Activated CD8-positive, alpha-beta memory T cell treated with anti-CD3 and anti-CD28 coated beads, Interleukin-2, amount 50 U/mL, for 24 hours (primary cell): ENCODE measurements at regions not wholly inside any gene's neighbourhood (a gene's known extent, or its start where the extent isn't known, plus 50 kb on each side); places are given as distances from the start of the nearest gene placed in this dataset.

Experiments used
- DNase-seq: peaks from one replicate; pipeline ENCODE4 v3.0.0-alpha.2; 2020; ENCODE audit errors: extremely low read depth

DNA sequence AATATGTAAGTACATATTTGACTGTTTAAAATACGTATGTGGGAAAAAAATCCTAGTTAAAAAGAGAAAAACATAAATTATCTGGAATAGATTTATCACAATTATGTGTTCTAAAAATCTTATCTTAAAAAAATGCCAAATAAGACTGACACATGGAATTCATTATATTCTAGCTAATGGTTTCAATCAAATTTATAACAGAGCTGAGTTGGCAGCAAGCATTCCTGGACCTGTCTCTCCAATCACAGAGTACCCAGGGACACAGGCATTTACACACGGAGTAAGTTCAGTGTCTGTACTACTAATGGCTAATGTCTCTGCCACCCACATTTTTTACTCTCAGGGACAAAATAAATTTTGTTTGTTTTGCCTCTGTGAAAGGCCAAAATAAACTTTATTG is 122.3 kb downstream of the RPS12 start:
- DNase-seq: no peak

DNA sequence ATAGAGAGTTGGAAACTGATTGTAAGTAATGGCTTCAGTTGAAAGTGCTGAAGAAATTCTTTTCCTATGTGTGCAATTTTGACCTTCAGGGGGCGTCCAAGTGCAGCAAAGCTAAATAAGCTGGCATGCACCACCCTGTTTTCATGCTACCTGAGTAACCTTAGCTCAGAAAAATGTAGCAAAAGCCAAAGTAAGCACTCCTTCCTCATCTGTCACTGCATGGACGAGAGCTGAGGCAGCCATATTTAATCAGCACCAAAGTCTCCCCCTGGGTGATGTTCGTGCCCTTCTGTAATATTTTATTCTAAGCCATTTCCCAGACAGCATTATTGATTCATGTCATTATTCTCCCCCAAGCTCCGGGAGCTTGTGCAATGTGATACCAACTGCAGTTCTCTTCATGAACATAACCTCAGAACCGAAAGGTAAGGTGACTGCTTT is 123.1 kb downstream of the RPS12 start:
- DNase-seq: no peak

DNA sequence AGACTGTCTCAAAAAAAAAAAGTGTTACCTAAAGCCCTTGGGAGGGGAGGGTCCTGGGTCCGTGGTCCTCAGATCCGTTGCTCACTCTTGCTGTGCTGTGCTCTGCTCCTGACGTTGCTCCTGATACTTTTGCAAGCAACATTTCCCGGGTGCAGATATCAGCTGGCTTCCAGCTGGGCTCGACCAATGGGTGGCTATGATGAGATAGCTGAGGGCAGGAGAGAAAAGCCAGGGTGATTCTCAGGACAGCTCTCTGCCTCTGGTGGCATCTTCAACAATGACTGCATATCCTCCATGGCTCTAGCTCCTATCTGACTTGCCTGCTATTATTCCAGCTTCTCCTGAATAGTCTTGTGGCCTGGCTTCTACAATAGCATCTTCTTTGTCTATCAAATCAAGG is 134.5 kb downstream of the RPS12 start:
- DNase-seq: no peak

DNA sequence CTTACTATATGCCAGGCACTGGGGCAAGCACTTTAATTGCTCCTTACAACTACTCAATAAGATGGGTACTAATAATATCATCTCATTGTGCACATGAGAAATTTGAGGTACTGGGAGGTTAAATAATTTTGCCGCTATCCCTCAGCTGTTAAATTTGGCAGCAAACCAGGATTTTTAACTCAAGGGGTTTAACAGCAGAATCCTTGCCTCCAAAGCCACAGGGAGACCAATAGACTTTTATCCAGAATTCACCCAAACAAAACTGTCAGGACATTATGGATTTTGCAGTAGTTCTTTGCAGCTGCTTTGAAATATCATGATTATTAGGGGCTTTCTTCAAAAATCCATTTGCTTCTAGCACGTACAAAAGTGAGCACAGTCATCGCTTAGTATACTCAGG is 136.2 kb downstream of the RPS12 start:
- DNase-seq: no peak

DNA sequence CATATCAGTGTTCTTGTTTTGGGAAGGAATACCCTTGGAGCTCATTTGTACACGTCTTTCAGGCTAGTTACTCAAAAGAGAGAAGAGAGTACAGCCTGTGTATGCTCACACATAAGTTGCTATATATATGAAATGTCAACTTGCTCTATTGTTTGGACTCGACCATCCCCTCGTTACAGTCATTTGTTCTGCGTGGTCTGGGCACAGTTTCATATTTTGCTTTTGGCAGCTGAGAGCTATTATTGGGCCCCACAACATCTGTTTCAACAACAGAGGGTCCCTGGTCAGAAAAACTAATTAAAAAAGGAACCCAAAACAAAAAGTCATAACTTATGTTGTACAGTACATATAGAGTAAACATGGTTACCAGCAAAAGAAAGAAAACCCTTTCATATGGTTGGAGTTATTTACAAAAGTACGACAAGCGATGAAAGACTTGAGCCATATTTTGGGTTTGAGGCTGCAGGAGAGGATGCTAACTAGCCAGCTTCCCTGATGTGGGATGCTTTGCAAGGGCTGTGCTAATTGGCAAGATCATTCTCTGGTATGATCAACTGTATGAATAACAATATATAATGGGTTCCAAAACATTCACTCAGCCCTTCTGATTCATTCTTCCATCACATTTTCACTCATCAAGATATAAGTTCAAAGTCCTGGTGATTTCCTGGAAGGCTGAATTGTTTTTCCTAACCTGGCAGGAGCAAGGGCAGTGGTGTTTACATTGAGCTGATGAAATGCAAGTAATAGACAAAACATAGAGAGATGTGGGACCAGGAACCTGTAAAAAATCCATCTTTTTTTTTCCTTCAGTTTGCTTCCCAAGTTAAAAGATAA is 137.9 kb downstream of the RPS12 start:
- no peak for DNase-seq

DNA sequence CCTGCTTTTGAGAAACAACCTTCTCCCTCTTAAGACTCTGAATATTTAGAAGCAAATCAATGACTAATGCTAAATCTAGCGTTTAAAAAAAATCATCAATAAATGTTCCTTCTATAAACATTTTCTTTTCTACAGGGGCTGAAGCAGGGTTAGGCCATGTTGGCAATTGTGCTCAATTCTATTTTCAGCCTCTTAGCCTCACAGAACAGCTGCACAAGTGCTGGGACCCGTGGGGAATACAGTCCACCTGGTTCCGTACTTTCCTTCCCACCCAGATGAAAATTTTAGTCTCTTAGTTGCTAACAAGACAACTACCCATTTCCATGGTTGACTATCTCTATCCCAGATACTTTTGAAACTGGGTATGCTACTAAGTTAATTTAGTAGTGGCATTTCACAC is 138.6 kb downstream of the RPS12 start:
- no peak for DNase-seq

DNA sequence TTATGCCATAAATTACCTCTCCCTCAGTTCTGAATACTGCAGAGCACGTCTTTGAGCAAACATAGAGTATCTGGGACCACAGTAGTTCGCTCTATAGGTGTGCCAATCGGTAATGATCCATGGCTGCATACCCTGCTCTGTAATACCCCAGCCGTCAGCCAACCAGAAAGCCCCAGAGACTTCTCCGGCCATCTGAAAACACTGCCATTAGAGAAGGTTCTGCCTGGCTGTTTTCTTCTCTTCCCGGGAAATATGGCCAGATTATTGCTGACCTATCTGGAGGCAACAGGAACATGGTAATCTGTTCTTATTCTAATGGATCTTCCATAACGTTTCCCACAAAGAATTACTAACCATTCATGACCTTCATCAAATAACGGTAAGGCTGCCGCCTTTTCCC is 139.9 kb downstream of the RPS12 start:
- no peak for DNase-seq

GRCh38 chr6:132954936-132955335 is 140.6 kb downstream of the RPS12 start:
- no peak for DNase-seq

DNA sequence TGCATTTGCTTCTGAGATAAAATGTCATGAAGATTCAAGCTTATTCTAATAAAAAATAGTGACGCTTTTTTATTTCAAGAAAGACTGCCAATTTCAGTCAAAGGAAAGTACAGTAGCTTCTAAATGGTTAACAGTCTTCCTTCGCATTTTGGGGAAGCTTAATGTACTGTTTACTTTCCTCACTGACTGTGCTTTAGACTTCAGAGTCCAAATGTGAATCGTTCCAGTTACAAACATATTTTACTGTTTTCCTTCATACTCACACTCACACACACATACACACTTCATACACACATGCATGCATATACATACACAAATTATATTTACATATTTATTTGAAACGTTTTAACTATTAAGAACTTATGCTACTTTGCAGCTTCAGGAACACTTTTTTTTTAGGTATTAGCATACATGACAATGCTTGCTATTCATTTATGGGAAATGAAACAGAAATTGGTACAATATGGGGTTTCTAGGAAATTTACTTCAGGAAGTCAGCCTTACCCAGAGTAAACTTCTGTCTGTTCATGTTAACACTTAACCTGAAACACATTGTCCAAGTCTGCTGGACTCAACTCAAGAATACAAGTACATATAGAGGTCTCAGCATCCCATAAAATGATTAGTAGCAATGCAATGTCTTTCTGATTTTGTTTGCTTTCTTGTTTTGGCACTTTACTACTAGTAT is 145.4 kb downstream of the RPS12 start:
- no peak for DNase-seq

DNA sequence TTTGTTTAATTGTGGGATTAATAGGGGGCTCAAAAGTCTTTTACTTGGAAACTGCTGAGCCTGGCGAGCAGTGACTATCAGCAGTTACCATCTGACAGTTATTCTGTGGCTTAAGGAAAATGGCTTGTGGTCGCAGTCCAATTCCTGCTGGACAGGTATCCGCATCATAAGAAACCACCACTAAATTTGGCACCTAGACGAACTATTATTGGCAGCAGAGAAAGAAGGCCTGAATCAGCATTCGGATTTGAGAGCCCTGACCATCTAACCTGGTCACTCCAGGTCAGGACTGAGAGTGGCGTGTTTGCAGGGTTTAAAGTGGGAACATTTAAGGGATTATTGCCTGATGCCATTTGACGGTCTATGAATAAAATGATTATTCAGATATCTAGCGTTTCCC is 146.4 kb downstream of the RPS12 start:
- no peak for DNase-seq

- no peak for DNase-seq
Measured at GRCh38 chr6:132961122-132961521, 146.8 kb downstream of the RPS12 start.

DNA sequence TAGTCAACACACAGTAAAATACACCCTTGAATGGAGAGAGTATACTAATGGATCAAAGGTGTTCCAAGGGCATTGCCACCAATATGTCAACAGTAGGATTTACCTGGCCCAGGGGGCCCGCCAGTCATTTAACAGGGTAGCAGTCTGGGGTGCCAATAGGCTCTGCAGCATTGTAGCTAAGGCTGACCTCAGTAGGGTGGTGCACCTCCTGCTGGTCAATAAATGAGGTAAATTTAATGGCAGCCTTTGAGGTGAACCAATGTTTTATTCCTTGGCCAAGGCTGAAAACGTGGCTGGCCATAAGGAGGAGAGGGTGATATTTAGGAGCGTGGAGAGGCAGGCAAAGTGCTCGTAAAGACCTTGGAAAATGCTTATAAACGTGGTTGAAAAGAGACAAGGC is 147.2 kb downstream of the RPS12 start:
- DNase-seq: no peak

- DNase-seq: peak; percentile 21
Measured at GRCh38 chr6:132962936-132963868, 148.8 kb downstream of the RPS12 start.

- no peak for DNase-seq
Measured at GRCh38 chr6:132964101-132964867, 149.9 kb downstream of the RPS12 start.

GRCh38 chr6:132964868-132965382 is 150.6 kb downstream of the RPS12 start:
- DNase-seq: no peak

GRCh38 chr6:132967871-132968270 is 153.5 kb downstream of the RPS12 start:
- DNase-seq: no peak

GRCh38 chr6:132968419-132968950 is 154.1 kb downstream of the RPS12 start:
- no peak for DNase-seq

DNA sequence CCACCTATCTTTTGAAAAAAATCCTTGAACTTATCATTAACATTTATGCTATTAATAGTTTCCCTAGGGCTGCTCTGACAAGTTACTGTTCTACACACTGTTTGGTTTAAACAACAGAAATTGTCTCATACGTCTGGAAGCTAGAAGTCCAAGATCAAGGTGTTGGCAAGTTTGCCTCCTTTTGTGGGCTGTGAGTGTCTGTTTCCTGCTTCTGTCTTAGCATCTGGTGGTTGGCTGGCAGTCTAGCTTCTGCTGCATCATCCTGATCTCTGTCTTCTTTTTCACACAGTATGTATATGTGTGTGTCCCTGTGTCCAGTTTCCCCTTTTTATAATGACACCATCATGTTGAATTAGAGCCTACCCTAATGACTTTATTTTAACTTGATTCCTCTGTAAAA is 154.8 kb downstream of the RPS12 start:
- DNase-seq: no peak

DNA sequence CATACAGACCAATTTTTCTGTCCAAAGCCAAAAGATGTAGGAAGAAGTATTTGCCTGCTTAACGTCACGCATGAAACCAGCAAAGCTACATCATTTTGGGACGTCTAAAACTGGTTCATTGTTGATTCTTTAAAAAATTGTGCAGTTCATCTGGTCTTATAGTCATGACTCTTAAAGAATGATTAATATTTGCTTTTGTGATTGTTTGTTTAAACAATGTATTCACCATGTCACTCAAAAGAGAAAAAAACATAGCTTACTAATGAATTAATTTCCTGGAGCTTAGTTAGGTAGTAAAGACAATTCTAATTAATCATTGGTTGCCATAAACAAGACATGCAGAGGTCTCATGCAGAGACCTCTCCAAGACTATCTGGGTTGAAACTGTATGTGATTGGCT is 157.3 kb downstream of the RPS12 start:
- DNase-seq: no peak

DNA sequence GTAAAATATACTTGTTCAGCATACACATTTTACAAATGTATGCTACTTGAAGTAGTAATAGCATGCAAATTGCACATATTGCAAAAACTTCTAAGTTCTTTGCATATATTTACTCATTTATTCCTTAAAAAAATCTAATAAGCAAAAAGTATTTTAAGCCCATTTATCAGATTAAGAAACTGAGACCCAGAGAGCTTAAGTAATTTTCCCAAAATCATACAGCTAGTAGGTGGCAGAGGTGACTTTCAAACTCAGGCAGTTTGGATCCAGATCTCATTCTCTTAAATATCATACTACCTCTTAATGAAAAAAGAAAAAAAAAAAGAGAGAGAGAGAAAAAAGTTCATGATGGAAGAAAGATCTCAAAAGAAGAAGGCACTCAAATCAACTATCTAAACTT is 157.9 kb downstream of the RPS12 start:
- no peak for DNase-seq

DNA sequence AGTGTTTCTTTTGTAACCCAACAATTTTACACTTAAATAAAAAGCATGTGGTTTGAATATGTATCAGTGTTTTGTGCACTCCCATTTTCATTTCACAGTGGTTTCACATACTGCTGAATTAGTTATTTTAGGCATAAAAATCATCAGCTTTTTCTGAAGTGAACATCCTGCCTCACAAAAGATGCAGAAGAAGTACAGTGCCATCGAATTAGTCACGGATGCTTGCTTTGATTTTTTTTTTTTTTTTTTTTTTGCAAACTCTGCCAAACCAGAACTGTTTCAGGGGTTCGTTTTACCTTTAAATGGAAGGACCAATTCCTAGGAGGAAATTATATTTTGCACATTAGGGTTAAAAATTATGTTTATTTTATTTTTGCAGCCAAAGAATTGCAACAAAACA is 158.6 kb downstream of the RPS12 start:
- no peak for DNase-seq
